HCT116 (cell line): ENCODE measurements at regions not wholly inside any gene's neighbourhood (a gene's known extent, or its start where the extent isn't known, plus 50 kb on each side); places are given as distances from the start of the nearest gene placed in this dataset.

Experiments
- CTCF ChIP-seq, 3 experiments: fragments of 200-600 bp in 1 of 3; sonication (generic) in 1 of 3; IDR thresholded peaks in 2 of 3; conservative IDR thresholded peaks in 1 of 3; 2 replicates each; pipeline ENCODE4 v1.5.1; 2012 to 2017; ENCODE audit warnings: low read depth in 2 of 3, low read length in 2 of 3, antibody characterized with exemption in 1 of 3, borderline replicate concordance in 1 of 3, control low read depth in 1 of 3, mild to moderate bottlenecking in 1 of 3, mixed read lengths in 1 of 3, mixed run types in 1 of 3, moderate library complexity in 1 of 3; ENCODE audit not compliant: insufficient read depth in 1 of 3
- EZH2 ChIP-seq: fragments of 200-600 bp; sonication (generic); IDR thresholded peaks from 2 replicates; pipeline ENCODE4 v1.6.1; 2017; ENCODE audit warnings: antibody characterized with exemption, mixed run types
- POLR2A ChIP-seq: IDR thresholded peaks from 2 replicates; pipeline ENCODE4 v1.7.0; 2011; ENCODE audit warnings: borderline replicate concordance; ENCODE audit not compliant: insufficient read depth, insufficient read length; ENCODE audit errors: extremely low read depth
- POLR2AphosphoS5 ChIP-seq: IDR thresholded peaks from 2 replicates; pipeline ENCODE4 v1.6.1; 2011; ENCODE audit warnings: mild to moderate bottlenecking, low read depth, low read length, moderate library complexity
- YY1 ChIP-seq: IDR thresholded peaks from 2 replicates; pipeline ENCODE4 v1.6.1; 2011; ENCODE audit warnings: low read length, low read depth, moderate library complexity, mild to moderate bottlenecking; ENCODE audit not compliant: insufficient replicate concordance; ENCODE audit errors: extremely low read depth
- ZFX ChIP-seq: fragments of 450-650 bp; IDR thresholded peaks from 2 replicates; pipeline ENCODE4 v1.6.1; 2017
- ZNF274 ChIP-seq: fragments of 200-500 bp; sonication (Bioruptor generic); IDR thresholded peaks from 2 replicates; pipeline ENCODE4 v1.6.1; 2014; ENCODE audit warnings: mild to moderate bottlenecking, low read depth, low read length, inconsistent platforms

DNA sequence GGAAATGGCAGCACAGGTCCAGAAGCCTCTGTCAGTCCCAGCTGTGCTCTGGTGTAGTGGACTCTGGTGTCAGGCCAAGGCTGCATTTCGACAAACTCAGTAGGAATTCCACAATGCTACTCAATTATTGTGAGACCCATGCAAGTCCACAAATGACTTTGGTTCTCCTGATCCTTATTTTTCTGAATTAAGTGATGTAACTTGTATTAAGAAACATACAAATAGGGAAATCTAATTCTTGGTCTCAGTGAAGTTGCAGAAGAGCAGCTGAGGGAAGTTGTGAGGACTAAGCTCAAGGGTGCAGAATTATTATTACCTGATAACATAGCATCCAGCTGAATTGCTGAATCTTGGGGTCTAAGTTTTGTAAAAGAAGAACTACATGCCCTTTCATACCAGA, 116.8 kb downstream of the MAFB start:
- no peak for TF ChIP-seq POLR2A
- no peak for TF ChIP-seq CTCF (IDR thresholded peaks at IDR 0.05 in 2 of 3, conservative IDR thresholded peaks at IDR 0.05 in 1 of 3; ENCODE audit: borderline replicate concordance in 1 of 3, insufficient read depth in 1 of 3, low read depth in 2 of 3, low read length in 2 of 3)
- no peak for TF ChIP-seq POLR2AphosphoS5
- TF ChIP-seq EZH2: no peak
- no peak for TF ChIP-seq YY1
- TF ChIP-seq ZFX: no peak
- no peak for TF ChIP-seq ZNF274
